H1 (cell line): ENCODE measurements at regions not wholly inside any gene's neighbourhood (a gene's known extent, or its start where the extent isn't known, plus 50 kb on each side); places are given as distances from the start of the nearest gene placed in this dataset.

Source experiments
- CTCF ChIA-PET: fragments of 300-600 bp; sonication (Branson Sonifier 250); formaldehyde crosslinking; loops from one replicate; lab custom pipeline; 2021; ENCODE audit not compliant: partially characterized antibody; lab: Charles Lee
- POLR2A ChIA-PET: fragments of 300-600 bp; sonication (Branson Sonifier 250); formaldehyde crosslinking; loops from one replicate; lab custom pipeline; 2021; ENCODE audit warnings: inconsistent platforms; ENCODE audit not compliant: partially characterized antibody; lab: Charles Lee
- DNase-seq, 2 experiments: peaks; one replicate each; pipeline versions ENCODE4 v3.0.0 to v3.0.0-alpha.2; 2010 to 2022; ENCODE audit warnings: low spot score in 2 of 2, low read depth in 1 of 2, mixed read lengths in 1 of 2
- FAIRE-seq: peaks from 2 replicates; lab custom pipeline; 2011; peaks lifted over from hg19 to GRCh38; lab: Jason Lieb, UNC
- H2AFZ ChIP-seq: 2 replicates; pipeline ENCODE4 v1.8.1; 2012; ENCODE audit warnings: low read length, inconsistent platforms
- H2AK5ac ChIP-seq: 2 replicates; pipeline ENCODE4 v1.6.1; 2013; ENCODE audit warnings: low read depth, low read length
- H2BK120ac ChIP-seq: replicated peaks from 2 replicates; pipeline ENCODE3; 2013; ENCODE audit warnings: low read depth, low read length, inconsistent platforms
- H2BK12ac ChIP-seq: 2 replicates; pipeline ENCODE4 v1.6.1; 2013; ENCODE audit warnings: low read depth, low read length
- H2BK15ac ChIP-seq: 2 replicates; pipeline ENCODE4 v1.6.1; 2013; ENCODE audit warnings: low read length
- H2BK20ac ChIP-seq: 2 replicates; pipeline ENCODE4 v1.6.1; 2013; ENCODE audit warnings: low read length
- H2BK5ac ChIP-seq: 2 replicates; pipeline ENCODE4 v1.6.1; 2013; ENCODE audit warnings: low read depth, low read length
- H3K14ac ChIP-seq: 2 replicates; pipeline ENCODE4 v1.6.1; 2013; ENCODE audit warnings: inconsistent platforms; ENCODE audit not compliant: insufficient read length
- H3K18ac ChIP-seq: 2 replicates; pipeline ENCODE4 v1.6.1; 2013; ENCODE audit warnings: low read length; ENCODE audit errors: extremely low read depth
- H3K23ac ChIP-seq: 2 replicates; pipeline ENCODE4 v1.6.1; 2013; ENCODE audit warnings: inconsistent platforms; ENCODE audit not compliant: insufficient read length
- H3K23me2 ChIP-seq: 2 replicates; pipeline ENCODE4 v1.6.1; 2013; ENCODE audit warnings: low read depth, low read length
- H3K27ac ChIP-seq: 2 replicates; pipeline ENCODE4 v1.6.1; 2011; ENCODE audit warnings: low read depth, low read length, inconsistent platforms
- H3K27me3 ChIP-seq, 4 experiments: replicated peaks in 1 of 4; 1 replicate in 1 of 4; 2 replicates in 3 of 4; pipeline versions ENCODE4 v1.6.1 to v1.8.1; 2011 to 2013; ENCODE audit warnings: low read length in 3 of 4, mild to moderate bottlenecking in 3 of 4, inconsistent platforms in 2 of 4, mixed read lengths in 2 of 4, moderate library complexity in 1 of 4; ENCODE audit not compliant: control insufficient read depth in 3 of 4, insufficient read depth in 3 of 4; ENCODE audit errors: extremely low read depth in 1 of 4
- H3K36me3 ChIP-seq, 4 experiments: 2 replicates each; pipeline versions ENCODE4 v1.6.1 to v1.8.1; 2011 to 2013; ENCODE audit warnings: mild to moderate bottlenecking in 4 of 4, low read length in 3 of 4, moderate library complexity in 2 of 4, control low read depth in 1 of 4, inconsistent platforms in 1 of 4; ENCODE audit not compliant: insufficient read depth in 4 of 4, control insufficient read depth in 2 of 4
- H3K4ac ChIP-seq: replicated peaks from 2 replicates; pipeline ENCODE3; 2013; ENCODE audit warnings: low read length, low read depth, mixed read lengths, inconsistent platforms; ENCODE audit not compliant: insufficient read length
- H3K4me1 ChIP-seq, 4 experiments: replicated peaks in 1 of 4; 1 replicate in 1 of 4; 2 replicates in 3 of 4; pipeline versions ENCODE4 v1.6.1 to v1.8.1; 2011 to 2013; ENCODE audit warnings: low read length in 3 of 4, inconsistent platforms in 2 of 4, mixed read lengths in 1 of 4; ENCODE audit not compliant: insufficient read depth in 4 of 4, control insufficient read depth in 3 of 4
- H3K4me2 ChIP-seq, 2 experiments: 2 replicates each; pipeline versions ENCODE4 v1.6.1 to v1.8.1; 2011 to 2013; ENCODE audit warnings: low read depth in 2 of 2, low read length in 2 of 2, control low read depth in 1 of 2, inconsistent platforms in 1 of 2, mild to moderate bottlenecking in 1 of 2; ENCODE audit not compliant: insufficient read depth in 1 of 2
- H3K4me3 ChIP-seq, 4 experiments: fragments of 200-600, 300-600 bp in 1 of 4; sonication (generic), shearing (Covaris generic), sonication (Bioruptor Twin) in 1 of 4; 2 replicates each; pipeline versions ENCODE4 v1.5.1 to v1.8.1; 2011 to 2016; ENCODE audit warnings: low read length in 4 of 4, low read depth in 3 of 4, control low read depth in 2 of 4, inconsistent platforms in 2 of 4, mild to moderate bottlenecking in 2 of 4, mixed read lengths in 1 of 4, moderate library complexity in 1 of 4; ENCODE audit not compliant: insufficient read depth in 2 of 4; ENCODE audit errors: extremely low read depth in 1 of 4
- H3K56ac ChIP-seq: replicated peaks from 2 replicates; pipeline ENCODE3; 2013; ENCODE audit warnings: low read depth, mild to moderate bottlenecking, mixed read lengths, low read length, inconsistent platforms; ENCODE audit not compliant: insufficient read length
- H3K79me1 ChIP-seq: 2 replicates; pipeline ENCODE4 v1.6.1; 2013; ENCODE audit warnings: low read depth, low read length, control low read depth
- H3K79me2 ChIP-seq, 2 experiments: 2 replicates each; pipeline versions ENCODE4 v1.6.1 to v1.8.1; 2012 to 2013; ENCODE audit warnings: low read length in 2 of 2, mild to moderate bottlenecking in 2 of 2, inconsistent platforms in 1 of 2; ENCODE audit not compliant: insufficient read depth in 2 of 2, control insufficient read depth in 1 of 2
- H3K9ac ChIP-seq, 4 experiments: replicated peaks in 1 of 4; 1 replicate in 1 of 4; 2 replicates in 3 of 4; pipeline versions ENCODE4 v1.6.1 to v1.8.1; 2011 to 2013; ENCODE audit warnings: low read depth in 3 of 4, low read length in 3 of 4, control low read depth in 2 of 4, mild to moderate bottlenecking in 2 of 4, moderate library complexity in 2 of 4, inconsistent platforms in 1 of 4; ENCODE audit errors: extremely low read depth in 1 of 4
- H3K9me3 ChIP-seq, 2 experiments: 2 replicates each; pipeline versions ENCODE4 v1.6.1 to v1.8.1; 2012 to 2013; ENCODE audit warnings: mild to moderate bottlenecking in 2 of 2, moderate library complexity in 2 of 2, control low read depth in 1 of 2, inconsistent platforms in 1 of 2, low read depth in 1 of 2, low read length in 1 of 2, mixed read lengths in 1 of 2; ENCODE audit not compliant: insufficient read depth in 2 of 2
- H4K20me1 ChIP-seq, 2 experiments: replicated peaks in 1 of 2; 2 replicates each; pipeline versions ENCODE3 to v1.8.1; 2011 to 2013; ENCODE audit warnings: inconsistent platforms in 2 of 2, low read length in 2 of 2, mild to moderate bottlenecking in 1 of 2; ENCODE audit not compliant: insufficient read depth in 2 of 2, control insufficient read depth in 1 of 2
- H4K5ac ChIP-seq: 2 replicates; pipeline ENCODE4 v1.6.1; 2013; ENCODE audit warnings: low read length, low read depth, mixed read lengths, inconsistent platforms; ENCODE audit not compliant: insufficient read length
- H4K8ac ChIP-seq: 2 replicates; pipeline ENCODE4 v1.8.0; 2013; ENCODE audit warnings: mild to moderate bottlenecking, moderate library complexity, low read length, inconsistent platforms; ENCODE audit not compliant: insufficient read depth; ENCODE audit errors: extremely low read depth
- H4K91ac ChIP-seq: replicated peaks from 2 replicates; pipeline ENCODE3; 2013; ENCODE audit warnings: low read length, mixed read lengths, inconsistent platforms; ENCODE audit not compliant: insufficient read length
- ATF2 ChIP-seq: IDR thresholded peaks from 2 replicates; pipeline ENCODE4 v1.6.1; 2012; ENCODE audit warnings: low read length, inconsistent platforms
- CHD2 ChIP-seq: IDR thresholded peaks from 2 replicates; pipeline ENCODE4 v1.6.1; 2012; ENCODE audit warnings: low read length, improper control_type of control experiment
- EGR1 ChIP-seq: IDR thresholded peaks from 2 replicates; pipeline ENCODE4 v1.6.1; 2011; ENCODE audit warnings: low read depth, low read length, borderline replicate concordance
- EP300 ChIP-seq, 2 experiments: IDR thresholded peaks; 1 replicate in 1 of 2; 2 replicates in 1 of 2; pipeline ENCODE4 v1.6.1; 2011 to 2012; ENCODE audit warnings: low read depth in 2 of 2, low read length in 2 of 2, mild to moderate bottlenecking in 2 of 2, borderline replicate concordance in 1 of 2, inconsistent platforms in 1 of 2, moderate library complexity in 1 of 2
- FOSL1 ChIP-seq: IDR thresholded peaks from 2 replicates; pipeline ENCODE4 v1.6.1; 2011; ENCODE audit warnings: mild to moderate bottlenecking, low read depth, low read length, moderate library complexity; ENCODE audit not compliant: insufficient read depth
- HDAC2 ChIP-seq, 2 experiments: fragments of 300-600 bp in 1 of 2; sonication (generic) in 1 of 2; IDR thresholded peaks; 2 replicates each; pipeline ENCODE4 v1.6.1; 2011 to 2012; ENCODE audit warnings: low read depth in 2 of 2, low read length in 2 of 2, mild to moderate bottlenecking in 2 of 2, moderate library complexity in 2 of 2, borderline replicate concordance in 1 of 2, inconsistent platforms in 1 of 2
- KDM1A ChIP-seq: fragments of 200-600, 300-600 bp; sonication (generic); IDR thresholded peaks from 2 replicates; pipeline ENCODE4 v1.7.1; 2016; ENCODE audit warnings: mild to moderate bottlenecking, low read length, borderline replicate concordance
- MAFK ChIP-seq: IDR thresholded peaks from 2 replicates; pipeline ENCODE4 v1.6.1; 2012; ENCODE audit warnings: low read depth, mild to moderate bottlenecking, improper control_type of control experiment, low read length
- NANOG ChIP-seq: IDR thresholded peaks from 2 replicates; pipeline ENCODE4 v1.6.1; 2011; ENCODE audit warnings: low read length, low read depth, mild to moderate bottlenecking, inconsistent platforms; ENCODE audit not compliant: insufficient read depth, poor library complexity, severe bottlenecking
- NRF1 ChIP-seq: IDR thresholded peaks from 2 replicates; pipeline ENCODE4 v1.6.1; 2011; ENCODE audit warnings: mild to moderate bottlenecking, low read depth, low read length, improper control_type of control experiment
- SP4 ChIP-seq: IDR thresholded peaks from 2 replicates; pipeline ENCODE4 v1.6.1; 2012; ENCODE audit warnings: low read length, inconsistent platforms
- TAF1 ChIP-seq: IDR thresholded peaks from 2 replicates; pipeline ENCODE4 v1.6.1; 2011; ENCODE audit warnings: mild to moderate bottlenecking, low read depth, low read length
- TCF12 ChIP-seq: IDR thresholded peaks from 2 replicates; pipeline ENCODE4 v1.6.1; 2011; ENCODE audit warnings: low read depth, mild to moderate bottlenecking, low read length
- TEAD4 ChIP-seq: IDR thresholded peaks from 2 replicates; pipeline ENCODE4 v1.6.1; 2012; ENCODE audit warnings: low read depth, low read length, inconsistent platforms, mixed read lengths
- WGBS, 2 experiments: shearing (Covaris generic) in 1 of 2; methylation state at CpG; one replicate each; pipeline versions ENCODE4 v1.1.6 to v1.1.7; 2013 to 2015; ENCODE audit warnings: low lambda C conversion rate in 2 of 2, mixed read lengths in 2 of 2, inconsistent platforms in 1 of 2, low coverage in 1 of 2, missing lambda C conversion rate in 1 of 2; ENCODE audit not compliant: insufficient replicate concordance in 2 of 2, insufficient coverage in 1 of 2, insufficient read length in 1 of 2; ENCODE audit errors: extremely low coverage in 1 of 2, missing lambda C conversion rate in 1 of 2; 5-methylcytosine and 5-hydroxymethylcytosine counted together

- POLR2A ChIA-PET: no interaction called here
- no peak overlapping the region for H3K9ac ChIP-seq
- H3K4me3 ChIP-seq: no peak overlapping the region
- H3K14ac ChIP-seq: no peak overlapping the region
- H3K4ac ChIP-seq: no peak overlapping the region
- H2BK12ac ChIP-seq: no peak overlapping the region
- WGBS, 2 experiments: 73% methylated on average over 3 of the region's 3 CpGs; no CpG with 5 or more reads in 1 of the 2 experiments
- H2BK20ac ChIP-seq: no peak overlapping the region
- H4K5ac ChIP-seq: no peak overlapping the region
- no peak overlapping the region for H2BK5ac ChIP-seq
- DNase-seq (no peak), FAIRE-seq (no peak)
- no peak overlapping the region for H3K56ac ChIP-seq
- H3K23ac ChIP-seq: no peak overlapping the region
- no peaks in the 10 kb centered on the region for H3K36me3 ChIP-seq
- CTCF ChIA-PET: interaction anchor here (0.7 to 1.1 kb wide), 2 partner anchors 11 to 22 kb away, joined by 3 read pairs; no protein-coding TSS in a partner anchor
- no peaks in the 10 kb centered on the region for H3K79me2 ChIP-seq
- H3K27me3 ChIP-seq: no peaks in the 10 kb centered on the region
- H2BK120ac ChIP-seq: no peak overlapping the region
- no peak overlapping the region for H2AFZ ChIP-seq
- no peaks in the 10 kb centered on the region for H3K79me1 ChIP-seq
- H3K27ac ChIP-seq: no peak overlapping the region
- no peaks in the 10 kb centered on the region for H3K23me2 ChIP-seq
- H2AK5ac ChIP-seq: no peak overlapping the region
- no peak overlapping the region for H3K4me2 ChIP-seq
- H2BK15ac ChIP-seq: no peak overlapping the region
- H4K91ac ChIP-seq: no peak overlapping the region
- no peaks in the 10 kb centered on the region for H4K20me1 ChIP-seq
- H3K18ac ChIP-seq: no peak overlapping the region
- H4K8ac ChIP-seq: no peak overlapping the region
- H3K4me1 ChIP-seq: no peaks in the 10 kb centered on the region
- H3K9me3 ChIP-seq: no peaks in the 10 kb centered on the region
- TF ChIP-seq FOSL1: no peak
- TF ChIP-seq EP300 (IDR thresholded peaks at IDR 0.05; ENCODE audit: borderline replicate concordance in 1 of 2, low read depth in 2 of 2, low read length in 2 of 2): no peak
- no peak for TF ChIP-seq SP4
- no peak for TF ChIP-seq NANOG
- no peak for TF ChIP-seq CHD2
- TF ChIP-seq KDM1A: no peak
- TF ChIP-seq NRF1: no peak
- TF ChIP-seq ATF2: no peak
- no peak for TF ChIP-seq TEAD4
- no peak for TF ChIP-seq EGR1
- no peak for TF ChIP-seq TAF1
- TF ChIP-seq MAFK: no peak
- no peak for TF ChIP-seq TCF12
- no peak for TF ChIP-seq HDAC2 (IDR thresholded peaks at IDR 0.05; ENCODE audit: borderline replicate concordance in 1 of 2, low read depth in 2 of 2, low read length in 2 of 2)
Observed at GRCh38 chr2:150639383-150639782, 151.9 kb upstream of the RND3 start.
